IPS DF 4.7 (cell line): ENCODE measurements at regions not wholly inside any gene's neighbourhood (a gene's known extent, or its start where the extent isn't known, plus 50 kb on each side); places are given as distances from the start of the nearest gene placed in this dataset.

Source experiments
- DNase-seq: peaks from one replicate; pipeline ENCODE4 v3.0.0-alpha.2; 2013; ENCODE audit warnings: low spot score; ENCODE audit errors: extremely low read depth

GRCh38 chr17:15048933-15049794 is 216.0 kb downstream of the PMP22 start:
- no peak for DNase-seq

GRCh38 chr17:15048381-15048780 is 216.7 kb downstream of the PMP22 start:
- no peak for DNase-seq

- DNase-seq = no peak
These were observed 222.8 kb downstream of the PMP22 start for GRCh38 chr17:15042311-15042710.

GRCh38 chr17:15039366-15039765 is 225.8 kb downstream of the PMP22 start:
- no peak for DNase-seq

GRCh38 chr17:15038656-15039055 is 226.5 kb downstream of the PMP22 start:
- no peak for DNase-seq

GRCh38 chr17:15036238-15036637 is 228.9 kb downstream of the PMP22 start:
- DNase-seq = peak; percentile 83

GRCh38 chr17:15031975-15032374 is 233.2 kb downstream of the PMP22 start:
- no peak for DNase-seq

- no peak for DNase-seq
These were observed 235.7 kb downstream of the PMP22 start for GRCh38 chr17:15029469-15029868.

- DNase-seq = no peak
These were observed 237.3 kb downstream of the PMP22 start for GRCh38 chr17:15027853-15028252.

GRCh38 chr17:15026088-15026487 is 239.0 kb downstream of the PMP22 start:
- no peak for DNase-seq

- DNase-seq = no peak
These were observed 241.4 kb downstream of the PMP22 start for GRCh38 chr17:15023589-15024336.

GRCh38 chr17:15019158-15019557 is 246.0 kb downstream of the PMP22 start:
- DNase-seq = no peak

- no peak for DNase-seq
These were observed 252.7 kb downstream of the PMP22 start for GRCh38 chr17:15012351-15012980.

- no peak for DNase-seq
These were observed 256.0 kb downstream of the PMP22 start for GRCh38 chr17:15009087-15009486.

- no peak for DNase-seq
These were observed 258.0 kb downstream of the PMP22 start for GRCh38 chr17:15007147-15007553.

GRCh38 chr17:15006421-15007128 is 258.6 kb downstream of the PMP22 start:
- no peak for DNase-seq

- DNase-seq = no peak
These were observed 264.5 kb downstream of the PMP22 start for GRCh38 chr17:15000661-15001060.

- no peak for DNase-seq
These were observed 267.8 kb downstream of the PMP22 start for GRCh38 chr17:14997290-14997689.

- DNase-seq = no peak
These were observed 279.0 kb downstream of the PMP22 start for GRCh38 chr17:14986127-14986526.

GRCh38 chr17:14972844-14973243 is 292.3 kb downstream of the PMP22 start:
- no peak for DNase-seq

GRCh38 chr17:14971054-14971453 is 294.1 kb downstream of the PMP22 start:
- DNase-seq = no peak
